ENCODE measurements at regions not wholly inside any gene's neighbourhood (a gene's known extent, or its start where the extent isn't known, plus 50 kb on each side); places are given as distances from the start of the nearest gene placed in this dataset.

DNA sequence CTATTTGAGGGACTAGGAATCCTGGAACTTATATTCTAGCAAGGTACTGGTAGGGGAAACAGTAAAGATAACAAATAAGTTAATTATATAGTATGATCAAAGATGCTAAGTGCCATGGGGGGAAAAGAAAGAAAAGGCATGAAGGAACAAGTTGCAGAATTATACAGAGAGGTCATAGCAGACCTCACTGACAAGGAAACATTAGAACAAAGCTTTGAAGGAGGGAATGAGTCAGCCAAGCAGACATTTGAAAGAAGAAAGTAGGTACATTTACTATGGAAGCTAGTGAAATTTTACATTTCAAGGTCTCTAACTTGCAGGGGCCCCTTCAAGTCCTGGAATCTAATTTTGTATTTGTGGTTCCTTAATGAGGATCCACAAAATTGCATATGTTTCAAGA lies 57.2 kb upstream of the TIPARP start:
- no peaks in the 10 kb centered on the region for H3K9me3 ChIP-seq
- DNase-seq, result no peak
- H3K36me3 ChIP-seq, result no peaks in the 10 kb centered on the region
- H3K27me3 ChIP-seq (replicated peaks in 1 of 7), result no peaks in the 10 kb centered on the region
- no peak for TF ChIP-seq CTCF (IDR thresholded peaks at IDR 0.05 in 8 of 11, conservative IDR thresholded peaks at IDR 0.05 in 3 of 11)
- no peak for TF ChIP-seq POLR2A (IDR thresholded peaks at IDR 0.05)
- no peak overlapping the region for H3K4me3 ChIP-seq
- H3K27ac ChIP-seq, result no peak overlapping the region
- intact Hi-C loops (cut with DNase I; ENCODE audit: low total_unique reads), result no loop called here
- peaks cover 0 to 3% (median 0%) of the 10 kb centered on the region in 6 donors for H3K4me1 ChIP-seq

GRCh38 chr3:156615592-156616173 lies 58.7 kb upstream of the TIPARP start:
- WGBS, 5 donors, result 13 to 67% (median 48%) methylated on average over 1 of the region's 1 CpG
- Histone ChIP-seq H3K9me3 (no peaks in the 10 kb centered on the region), H3K27ac (no peak overlapping the region), H3K4me1 (peaks cover 0 to 3% (median 0%) of the 10 kb centered on the region in 6 donors), H3K27me3 (replicated peaks in 1 of 7) (no peaks in the 10 kb centered on the region), H3K36me3 (no peaks in the 10 kb centered on the region), H3K4me3 (no peak overlapping the region)
- no peak for DNase-seq
- TF ChIP-seq CTCF (IDR thresholded peaks at IDR 0.05 in 8 of 11, conservative IDR thresholded peaks at IDR 0.05 in 3 of 11) (no peak), POLR2AphosphoS5 (IDR thresholded peaks at IDR 0.05) (no peak), POLR2A (IDR thresholded peaks at IDR 0.05) (no peak)
- intact Hi-C loops (cut with DNase I; ENCODE audit: low total_unique reads), result no loop called here

- no peaks in the 10 kb centered on the region for H3K36me3 ChIP-seq
- no peak for TF ChIP-seq POLR2A (IDR thresholded peaks at IDR 0.05)
- TF ChIP-seq POLR2AphosphoS5 (IDR thresholded peaks at IDR 0.05), result no peak
- no peak for TF ChIP-seq CTCF (IDR thresholded peaks at IDR 0.05 in 8 of 11, conservative IDR thresholded peaks at IDR 0.05 in 3 of 11)
- 52 to 66% (median 63%) methylated on average over 1 of the region's 1 CpG for WGBS, 5 donors
Observed at GRCh38 chr3:156614642-156615511, 59.5 kb upstream of the TIPARP start.

GRCh38 chr3:156612903-156613302 lies 58.0 kb upstream of the SSR3 start:
- DNase-seq, result no peak
- H3K4me1 ChIP-seq, result peaks cover 0 to 3% (median 0%) of the 10 kb centered on the region in 6 donors
- intact Hi-C loops (cut with DNase I; ENCODE audit: low total_unique reads), result no loop called here
- no peaks in the 10 kb centered on the region for H3K9me3 ChIP-seq
- no peaks in the 10 kb centered on the region for H3K36me3 ChIP-seq
- no peaks in the 10 kb centered on the region for H3K27me3 ChIP-seq (replicated peaks in 1 of 7)
- TF ChIP-seq CTCF (IDR thresholded peaks at IDR 0.05 in 8 of 11, conservative IDR thresholded peaks at IDR 0.05 in 3 of 11) (no peak), POLR2A (IDR thresholded peaks at IDR 0.05) (no peak), POLR2AphosphoS5 (IDR thresholded peaks at IDR 0.05) (no peak)
- H3K27ac ChIP-seq, result no peak overlapping the region
- H3K4me3 ChIP-seq, result no peak overlapping the region

More at GRCh38 chr3:156614642-156615511, 59.5 kb upstream of the TIPARP start:
- DNase-seq, result no peak
- peaks cover 0 to 3% (median 0%) of the 10 kb centered on the region in 6 donors for H3K4me1 ChIP-seq
- intact Hi-C loops (cut with DNase I; ENCODE audit: low total_unique reads), result no loop called here
- H3K27ac ChIP-seq, result no peak overlapping the region
- no peaks in the 10 kb centered on the region for H3K9me3 ChIP-seq
- H3K4me3 ChIP-seq, result no peak overlapping the region
- no peaks in the 10 kb centered on the region for H3K27me3 ChIP-seq (replicated peaks in 1 of 7)
